WERI-Rb-1 (cell line): ENCODE measurements at regions not wholly inside any gene's neighbourhood (a gene's known extent, or its start where the extent isn't known, plus 50 kb on each side); places are given as distances from the start of the nearest gene placed in this dataset.

Experiments used
- DNase-seq: peaks from one replicate; pipeline ENCODE4 v3.0.0-alpha.2; 2020
- H3K27ac ChIP-seq: fragments of 250-450 bp; sonication (Bioruptor Pico); 2 replicates; pipeline ENCODE4 v1.5.1; 2020; ENCODE audit warnings: mild to moderate bottlenecking, moderate library complexity
- H3K27me3 ChIP-seq: fragments of 250-450 bp; sonication (Bioruptor Pico); 2 replicates; pipeline ENCODE4 v1.5.1; 2021; ENCODE audit warnings: mild to moderate bottlenecking, low read depth, moderate library complexity; ENCODE audit not compliant: insufficient read depth, severe bottlenecking
- H3K36me3 ChIP-seq: fragments of 250-450 bp; sonication (Bioruptor Pico); 2 replicates; pipeline ENCODE4 v1.5.1; 2020; ENCODE audit warnings: mild to moderate bottlenecking, moderate library complexity
- H3K4me3 ChIP-seq: 2 replicates; pipeline ENCODE4 v1.5.1; 2011; ENCODE audit warnings: low read depth, mild to moderate bottlenecking, control low read depth, low read length
- H3K9me3 ChIP-seq: fragments of 250-450 bp; sonication (Bioruptor Pico); 2 replicates; pipeline ENCODE4 v1.5.1; 2021; ENCODE audit warnings: mild to moderate bottlenecking, moderate library complexity; ENCODE audit not compliant: severe bottlenecking
- CTCF ChIP-seq: IDR thresholded peaks from 2 replicates; pipeline ENCODE4 v1.5.1; 2011; ENCODE audit warnings: low read depth, mild to moderate bottlenecking, control low read depth, inconsistent platforms, low read length

GRCh38 chr6:10230531-10230930, 184.3 kb downstream of the TFAP2A start:
- DNase-seq = no peak
- no peak for TF ChIP-seq CTCF
- no peak overlapping the region for H3K27ac ChIP-seq
- H3K27me3 ChIP-seq = peaks cover 2% of the 10 kb centered on the region
- H3K9me3 ChIP-seq = no peaks in the 10 kb centered on the region
- H3K4me3 ChIP-seq = no peak overlapping the region
- H3K36me3 ChIP-seq = no peaks in the 10 kb centered on the region

- no peak overlapping the region for H3K27ac ChIP-seq
- no peak overlapping the region for H3K4me3 ChIP-seq
- no peak for DNase-seq
- H3K36me3 ChIP-seq = no peaks in the 10 kb centered on the region
- no peaks in the 10 kb centered on the region for H3K9me3 ChIP-seq
- H3K27me3 ChIP-seq = peaks cover 14% of the 10 kb centered on the region
- TF ChIP-seq CTCF = no peak
Observed at GRCh38 chr6:10223841-10224240, 191.0 kb downstream of the TFAP2A start.

- DNase-seq = no peak
- no peak overlapping the region for H3K27ac ChIP-seq
- no peak for TF ChIP-seq CTCF
- H3K4me3 ChIP-seq = no peak overlapping the region
- no peaks in the 10 kb centered on the region for H3K9me3 ChIP-seq
- H3K27me3 ChIP-seq = peaks cover 16% of the 10 kb centered on the region
- no peaks in the 10 kb centered on the region for H3K36me3 ChIP-seq
Observed at GRCh38 chr6:10221178-10221577, 193.7 kb downstream of the TFAP2A start.

GRCh38 chr6:10219510-10219909, 195.4 kb downstream of the TFAP2A start:
- Histone ChIP-seq H3K36me3 (no peaks in the 10 kb centered on the region), H3K27ac (no peak overlapping the region), H3K9me3 (no peaks in the 10 kb centered on the region), H3K27me3 (peaks cover 13% of the 10 kb centered on the region), H3K4me3 (no peak overlapping the region)
- DNase-seq = no peak
- no peak for TF ChIP-seq CTCF

GRCh38 chr6:10217111-10217510, 197.8 kb downstream of the TFAP2A start:
- no peak for DNase-seq
- TF ChIP-seq CTCF = no peak
- Histone ChIP-seq H3K9me3 (no peaks in the 10 kb centered on the region), H3K4me3 (no peak overlapping the region), H3K27ac (no peak overlapping the region), H3K27me3 (peaks cover 10% of the 10 kb centered on the region), H3K36me3 (no peaks in the 10 kb centered on the region)

GRCh38 chr6:10215326-10216110, 199.4 kb downstream of the TFAP2A start:
- DNase-seq = no peak
- Histone ChIP-seq H3K9me3 (no peaks in the 10 kb centered on the region), H3K36me3 (no peaks in the 10 kb centered on the region), H3K27me3 (peaks cover 6% of the 10 kb centered on the region), H3K27ac (no peak overlapping the region), H3K4me3 (no peak overlapping the region)
- TF ChIP-seq CTCF = no peak
